Smooth muscle cell (in vitro differentiated cells): ENCODE measurements at regions not wholly inside any gene's neighbourhood (a gene's known extent, or its start where the extent isn't known, plus 50 kb on each side); places are given as distances from the start of the nearest gene placed in this dataset.
"Not testable (repeated sequence)": the region's sequence is repeated elsewhere in the genome, so short reads cannot be mapped to it uniquely, and the experiment has no call there.

Source experiments
- DNase-seq: peaks from one replicate; lab custom pipeline; 2025; ENCODE audit not compliant: unreplicated experiment; lab: John Stamatoyannopoulos, UW
- H2AFZ ChIP-seq: fragments of 200-600 bp; sonication (generic); 2 replicates; pipeline ENCODE4 v1.6.0; 2016; ENCODE audit warnings: antibody characterized with exemption, low read depth, mild to moderate bottlenecking
- H3F3A ChIP-seq: fragments of 200-600 bp; sonication (generic); 2 replicates; pipeline ENCODE4 v1.6.0; 2017; ENCODE audit warnings: antibody characterized with exemption, low read depth
- H3K27ac ChIP-seq: fragments of 200-600 bp; sonication (generic); 2 replicates; pipeline ENCODE4 v1.5.1; 2016; ENCODE audit warnings: low read depth, mild to moderate bottlenecking
- H3K27me3 ChIP-seq: fragments of 200-600 bp; sonication (generic); 2 replicates; pipeline ENCODE4 v1.6.1; 2016; ENCODE audit warnings: low read depth, mild to moderate bottlenecking
- H3K36me3 ChIP-seq: fragments of 200-600 bp; sonication (generic); 2 replicates; pipeline ENCODE4 v1.5.1; 2016; ENCODE audit warnings: low read depth
- H3K4me1 ChIP-seq: fragments of 200-600 bp; sonication (generic); 2 replicates; pipeline ENCODE4 v1.5.1; 2016; ENCODE audit warnings: low read depth
- H3K4me2 ChIP-seq: fragments of 200-600 bp; sonication (generic); 2 replicates; pipeline ENCODE4 v1.6.0; 2016; ENCODE audit warnings: mild to moderate bottlenecking
- H3K4me3 ChIP-seq: fragments of 200-600 bp; sonication (generic); 2 replicates; pipeline ENCODE4 v1.5.1; 2016; ENCODE audit warnings: mild to moderate bottlenecking
- H3K79me2 ChIP-seq: fragments of 200-600 bp; sonication (generic); 2 replicates; pipeline ENCODE4 v1.6.0; 2016; ENCODE audit warnings: low read depth, mild to moderate bottlenecking
- H3K9ac ChIP-seq: fragments of 200-600 bp; sonication (generic); 2 replicates; pipeline ENCODE4 v1.6.0; 2016; ENCODE audit warnings: low read depth
- H3K9me3 ChIP-seq: fragments of 200-600 bp; sonication (generic); replicated peaks from 2 replicates; pipeline ENCODE4 v1.5.1; 2016; ENCODE audit warnings: low read depth
- H4K20me1 ChIP-seq: fragments of 200-600 bp; sonication (generic); 2 replicates; pipeline ENCODE4 v1.6.0; 2016; ENCODE audit warnings: low read depth
- CTCF ChIP-seq: fragments of 200-600 bp; sonication (generic); IDR thresholded peaks from 2 replicates; pipeline ENCODE4 v1.5.1; 2017; ENCODE audit warnings: borderline replicate concordance, mild to moderate bottlenecking, antibody characterized with exemption; ENCODE audit not compliant: insufficient read depth, poor library complexity, severe bottlenecking
- WGBS: methylation state at CpG from one replicate; pipeline ENCODE4 v1.1.7; 2016; ENCODE audit warnings: low lambda C conversion rate; 5-methylcytosine and 5-hydroxymethylcytosine counted together

DNA sequence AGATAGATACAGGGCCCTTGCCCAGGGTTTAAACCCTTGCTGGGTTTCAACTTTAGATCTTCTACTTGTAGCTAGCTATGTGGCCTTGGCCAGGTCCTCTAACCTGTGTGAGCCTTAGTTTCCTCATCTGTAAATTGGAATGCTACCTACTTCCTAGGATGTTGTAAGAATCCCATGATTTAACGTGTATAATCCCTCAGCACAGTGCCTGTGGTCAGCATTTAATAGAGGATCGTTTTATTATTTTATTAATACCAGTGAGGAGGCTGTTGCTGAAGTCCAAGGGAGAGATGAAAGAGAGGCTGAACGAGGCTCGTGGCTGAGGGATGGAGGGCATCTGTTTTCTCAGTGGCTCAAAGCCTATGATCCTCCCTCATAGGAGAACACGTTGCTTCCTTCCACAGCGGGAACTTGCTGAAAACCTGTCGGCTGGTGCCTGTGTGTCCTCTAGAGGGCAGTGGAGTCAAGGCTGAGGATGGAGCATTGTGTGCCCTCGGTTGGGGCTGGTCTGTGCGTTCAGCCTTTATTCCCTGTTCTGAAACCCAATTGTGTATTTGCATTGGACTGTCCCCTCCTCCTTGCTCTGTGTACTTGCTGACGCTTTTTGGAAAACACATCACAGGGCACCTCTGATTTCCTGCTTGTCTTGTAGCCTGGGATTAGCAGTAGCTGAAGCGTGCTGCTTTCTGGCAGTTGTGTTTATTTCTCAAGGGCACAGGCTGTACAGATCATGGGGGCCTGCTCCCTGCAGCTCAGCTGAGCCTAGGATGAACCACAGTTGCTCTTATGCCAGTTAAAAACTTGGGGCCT, 104.3 kb downstream of the PROP1 start:
- not testable (repeated sequence) for H3F3A ChIP-seq, H3K27ac ChIP-seq, H2AFZ ChIP-seq, DNase-seq, H3K9ac ChIP-seq, H3K4me1 ChIP-seq, H3K79me2 ChIP-seq, H3K27me3 ChIP-seq, H3K4me3 ChIP-seq, H3K9me3 ChIP-seq, H3K4me2 ChIP-seq, H3K36me3 ChIP-seq, H4K20me1 ChIP-seq
- WGBS, result 28% methylated on average over 5 of the region's 11 CpGs
- TF ChIP-seq CTCF, result peak; percentile 32

DNA sequence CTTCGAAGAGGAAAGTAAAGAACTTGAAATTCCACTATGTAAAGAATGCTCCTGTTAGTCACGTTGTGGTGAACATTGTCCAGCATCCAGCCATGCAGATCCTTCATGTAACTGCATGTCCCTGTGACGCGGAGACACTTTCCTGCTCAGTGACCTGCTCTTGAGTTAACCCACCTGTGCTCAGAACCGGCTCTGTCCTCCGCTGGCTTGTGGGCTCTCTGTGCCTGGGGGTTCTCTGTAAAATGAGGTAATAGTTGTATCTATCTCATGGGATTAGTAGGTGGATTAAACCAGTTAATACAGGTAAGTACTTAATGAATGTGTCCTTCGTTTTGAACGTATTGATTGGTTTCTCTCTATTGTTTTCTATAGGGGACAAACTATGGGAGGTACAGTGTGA, 100.6 kb upstream of the FAM153A start:
- not testable (repeated sequence) for H3K9me3 ChIP-seq, H3K36me3 ChIP-seq, H3K79me2 ChIP-seq, H3K9ac ChIP-seq, H3K27me3 ChIP-seq, H3F3A ChIP-seq, DNase-seq, H3K4me2 ChIP-seq, H4K20me1 ChIP-seq, H3K4me1 ChIP-seq, H3K4me3 ChIP-seq, H2AFZ ChIP-seq
- peak overlapping the region; percentile 63 for H3K27ac ChIP-seq
- 85% methylated on average over 8 of the region's 8 CpGs for WGBS

DNA sequence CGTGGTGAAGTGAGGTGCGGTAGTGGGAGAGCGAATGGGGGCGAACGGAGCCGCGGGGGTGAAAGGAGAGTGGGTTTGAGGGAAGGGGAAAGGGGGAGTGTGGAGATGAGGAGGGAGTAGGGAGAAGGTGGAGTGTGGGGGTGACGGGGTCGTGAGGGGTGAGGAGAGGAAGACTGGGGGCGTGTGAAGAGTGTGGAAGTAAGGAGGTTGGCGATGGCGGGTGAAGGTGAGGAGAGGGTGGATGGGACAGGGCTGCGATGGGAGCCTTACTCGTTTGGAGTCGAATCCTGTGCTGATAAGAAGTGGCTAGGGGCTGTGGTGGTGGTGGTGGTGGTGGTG, 93.2 kb upstream of the FAM153A start:
- DNase-seq, H2AFZ ChIP-seq, H3K27me3 ChIP-seq, H3K79me2 ChIP-seq, H3K9ac ChIP-seq, H3F3A ChIP-seq, H3K9me3 ChIP-seq, H3K4me1 ChIP-seq, H4K20me1 ChIP-seq, H3K36me3 ChIP-seq, H3K27ac ChIP-seq: not testable (repeated sequence)
- Histone ChIP-seq H3K4me3 (peak overlapping the region; percentile 42), H3K4me2 (peak overlapping the region; percentile 63)
- 0% methylated on average over 6 of the region's 15 CpGs for WGBS

DNA sequence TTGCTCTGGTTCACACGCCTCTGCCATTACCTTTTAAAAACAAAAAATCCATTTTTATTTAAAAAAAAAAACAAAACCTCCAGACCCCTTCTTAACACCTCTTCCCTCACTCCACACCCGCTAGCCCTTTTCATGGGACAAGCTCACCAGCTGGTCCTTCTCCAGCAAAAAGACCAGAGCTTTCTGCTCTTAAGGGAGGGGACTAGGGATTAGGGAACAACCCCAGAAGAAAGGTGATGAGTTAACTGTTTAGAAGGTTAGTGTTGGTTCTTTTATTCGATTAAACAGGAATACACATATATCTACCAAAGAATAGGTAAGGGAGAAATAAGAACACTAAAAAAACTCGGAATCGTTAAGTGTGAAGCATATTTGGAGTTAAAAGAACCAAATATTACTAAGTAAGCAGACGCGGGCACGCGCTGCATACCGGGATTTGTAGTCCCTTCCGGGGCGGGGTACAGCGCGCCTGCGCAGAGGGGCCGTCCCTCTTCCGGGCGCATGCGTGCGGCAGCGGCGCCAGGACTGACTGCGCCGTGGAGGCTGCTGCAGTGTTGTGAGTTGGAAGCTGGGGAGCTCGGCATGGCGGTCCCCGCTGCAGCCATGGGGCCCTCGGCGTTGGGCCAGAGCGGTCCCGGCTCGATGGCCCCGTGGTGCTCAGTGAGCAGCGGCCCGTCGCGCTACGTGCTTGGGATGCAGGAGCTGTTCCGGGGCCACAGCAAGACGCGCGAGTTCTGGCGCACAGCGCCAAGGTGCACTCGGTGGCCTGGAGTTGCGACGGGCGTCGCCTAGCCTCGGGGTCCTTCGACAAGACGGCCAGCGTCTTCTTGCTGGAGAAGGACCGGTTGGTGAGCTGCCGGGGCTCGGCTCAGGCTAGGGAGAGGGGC, 92.6 kb upstream of the FAM153A start:
- H2AFZ ChIP-seq, H3K27me3 ChIP-seq, H4K20me1 ChIP-seq, H3K27ac ChIP-seq, H3K4me1 ChIP-seq, H3K36me3 ChIP-seq, H3K9me3 ChIP-seq, DNase-seq, H3K9ac ChIP-seq, H3F3A ChIP-seq, H3K79me2 ChIP-seq: not testable (repeated sequence)
- H3K4me2 ChIP-seq, result peak overlapping the region; percentile 78
- 2% methylated on average over 2 of the region's 56 CpGs for WGBS
- H3K4me3 ChIP-seq, result peak overlapping the region; percentile 45

DNA sequence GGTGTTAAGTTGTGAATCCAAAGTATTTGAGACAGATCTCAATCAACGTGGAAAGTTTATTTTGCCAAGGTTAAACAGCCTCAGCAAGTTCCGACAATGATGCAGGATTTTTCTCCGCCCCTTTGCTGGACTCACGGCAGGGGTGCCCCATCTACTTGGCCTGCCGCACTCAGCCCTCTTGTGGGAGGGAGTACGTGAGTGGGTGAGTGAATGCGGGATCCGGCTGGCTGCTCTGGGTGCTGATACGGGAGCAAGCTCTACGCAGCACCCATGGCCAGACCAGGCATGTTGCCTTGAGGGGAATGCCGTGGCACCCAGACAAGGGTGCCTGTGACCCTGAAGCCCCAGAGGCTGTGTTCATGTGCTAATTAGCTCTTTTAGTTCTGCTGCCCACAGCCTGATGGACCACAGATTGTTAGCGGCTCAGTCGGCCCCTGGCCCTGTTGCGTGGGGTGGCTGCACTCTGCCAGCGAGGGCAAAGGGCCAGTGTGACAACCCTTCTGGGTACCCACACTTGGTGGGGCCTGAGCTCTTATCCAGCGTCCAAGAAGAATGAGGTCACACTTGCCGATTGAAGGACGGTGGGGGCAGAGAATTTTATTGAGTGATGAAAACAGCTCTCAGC, 81.2 kb upstream of the FAM153A start:
- H3K9me3 ChIP-seq, H3K36me3 ChIP-seq, H2AFZ ChIP-seq, H3K4me2 ChIP-seq, H3K9ac ChIP-seq, H3K27me3 ChIP-seq, H4K20me1 ChIP-seq, H3K27ac ChIP-seq, DNase-seq, H3K79me2 ChIP-seq, H3K4me3 ChIP-seq, H3K4me1 ChIP-seq, H3F3A ChIP-seq: not testable (repeated sequence)
- 76% methylated on average over 8 of the region's 18 CpGs for WGBS

DNA sequence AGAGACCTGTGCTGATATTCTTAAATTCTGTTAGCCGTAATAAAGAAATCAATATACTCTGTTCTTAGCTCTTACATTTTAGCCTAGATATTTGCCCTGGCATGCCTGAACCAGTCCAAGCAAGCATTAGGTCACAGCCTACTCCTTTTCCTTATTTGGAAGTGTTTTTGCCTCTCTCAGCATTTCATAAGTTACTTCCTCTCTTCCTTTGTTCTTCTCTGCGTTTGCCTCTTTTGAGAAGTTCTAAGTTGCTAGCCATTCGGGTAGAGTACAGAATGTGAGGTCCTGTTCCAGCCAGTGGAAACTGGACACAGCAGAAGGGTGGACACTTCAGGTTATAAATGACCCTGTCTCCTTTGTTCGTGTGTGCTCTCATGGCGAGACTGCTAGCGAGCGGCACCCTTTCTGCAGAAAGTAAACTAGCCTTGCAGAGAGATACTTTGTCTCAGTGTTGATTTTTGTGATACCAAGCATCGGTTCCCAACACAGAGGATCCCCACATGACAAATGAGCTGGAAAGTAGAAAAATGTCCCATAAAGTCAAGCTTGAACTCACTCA, 75.0 kb upstream of the FAM153A start:
- H3F3A ChIP-seq, H3K9me3 ChIP-seq: not testable (repeated sequence)

GRCh38 chr5:177856474-177856873, 73.8 kb upstream of the FAM153A start:
- not testable (repeated sequence) for DNase-seq, H3K36me3 ChIP-seq, H4K20me1 ChIP-seq, H2AFZ ChIP-seq, H3K4me2 ChIP-seq, H3K27me3 ChIP-seq, H3K9ac ChIP-seq, H3F3A ChIP-seq, H3K79me2 ChIP-seq, H3K9me3 ChIP-seq, H3K27ac ChIP-seq, H3K4me3 ChIP-seq, H3K4me1 ChIP-seq
- WGBS, result 68% methylated on average over 2 of the region's 2 CpGs

More for the DNA sequence above, 75.0 kb upstream of the FAM153A start:
- 94% methylated on average over 6 of the region's 8 CpGs for WGBS
- not testable (repeated sequence) for H3K4me3 ChIP-seq, DNase-seq, H3K4me2 ChIP-seq, H3K4me1 ChIP-seq, H4K20me1 ChIP-seq, H2AFZ ChIP-seq, H3K9ac ChIP-seq, H3K36me3 ChIP-seq, H3K79me2 ChIP-seq, H3K27me3 ChIP-seq, H3K27ac ChIP-seq
